ENCODE measurements at regions not wholly inside any gene's neighbourhood (a gene's known extent, or its start where the extent isn't known, plus 50 kb on each side); places are given as distances from the start of the nearest gene placed in this dataset.

DNA sequence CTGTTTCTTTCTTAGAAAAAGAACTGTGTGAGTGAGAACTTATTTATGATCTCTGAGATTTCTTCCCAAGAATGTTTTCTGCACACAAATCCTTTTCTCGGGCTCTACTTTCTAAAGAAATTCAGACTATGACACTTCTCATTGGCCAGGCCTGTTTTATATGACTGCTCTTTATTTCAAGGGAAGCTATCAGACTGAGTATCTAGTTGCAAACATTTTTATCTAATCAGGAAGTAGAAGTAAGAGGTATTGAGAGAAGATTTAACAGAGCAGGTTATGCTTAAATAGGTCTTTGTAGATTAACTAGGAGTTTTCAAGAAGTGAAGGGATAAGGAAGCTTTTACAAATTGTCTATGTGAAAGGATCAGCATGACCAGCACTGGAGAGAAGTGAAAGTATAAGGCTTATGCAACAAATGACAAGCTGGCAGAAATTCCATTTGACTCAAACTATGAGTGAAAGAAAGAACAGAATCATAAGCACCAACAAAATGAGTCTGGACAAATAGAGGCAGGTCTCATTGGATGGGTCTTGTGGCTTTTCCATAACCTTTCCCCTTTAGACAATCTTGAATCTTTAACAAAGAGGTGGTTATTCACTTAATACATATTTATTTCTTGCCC lies 71.9 kb upstream of the CHL1 start:
- peak; percentile 70 for FAIRE-seq
- DNase-seq (ENCODE audit: extremely low spot score, insufficient read length, low read depth), result no peak

DNA sequence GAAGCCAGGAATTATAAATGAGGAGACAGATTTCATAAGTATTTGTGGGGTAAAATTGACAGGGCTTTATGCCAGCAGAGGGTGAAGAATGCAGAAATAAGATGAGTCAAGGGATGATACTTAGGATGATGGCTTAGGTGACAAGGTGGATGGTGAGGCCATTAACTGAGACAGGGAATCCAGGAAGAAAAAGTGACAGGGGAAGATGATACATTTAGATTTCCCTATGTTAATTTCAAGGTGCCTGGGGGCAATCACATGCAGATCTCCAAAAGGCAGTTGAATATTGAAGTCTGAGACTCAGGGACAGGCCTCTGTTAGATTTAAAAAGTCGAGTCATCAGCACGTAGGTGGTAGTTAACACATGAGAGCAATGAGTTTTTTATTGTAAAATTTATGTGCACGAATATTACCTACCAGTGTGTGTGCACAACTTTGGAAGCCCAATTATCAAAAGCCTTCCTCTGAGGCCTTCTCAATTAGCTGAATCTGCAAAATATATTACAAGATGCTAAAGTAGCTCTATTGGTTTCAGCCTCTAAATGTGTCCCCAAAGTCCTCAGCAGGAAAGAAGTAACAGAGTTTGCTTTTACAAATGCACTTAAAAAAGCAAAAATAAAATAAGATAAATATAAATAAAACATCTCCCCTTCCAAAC lies 67.9 kb upstream of the CHL1 start:
- no peak for FAIRE-seq
- no peak for DNase-seq (ENCODE audit: extremely low spot score, insufficient read length, low read depth)

DNA sequence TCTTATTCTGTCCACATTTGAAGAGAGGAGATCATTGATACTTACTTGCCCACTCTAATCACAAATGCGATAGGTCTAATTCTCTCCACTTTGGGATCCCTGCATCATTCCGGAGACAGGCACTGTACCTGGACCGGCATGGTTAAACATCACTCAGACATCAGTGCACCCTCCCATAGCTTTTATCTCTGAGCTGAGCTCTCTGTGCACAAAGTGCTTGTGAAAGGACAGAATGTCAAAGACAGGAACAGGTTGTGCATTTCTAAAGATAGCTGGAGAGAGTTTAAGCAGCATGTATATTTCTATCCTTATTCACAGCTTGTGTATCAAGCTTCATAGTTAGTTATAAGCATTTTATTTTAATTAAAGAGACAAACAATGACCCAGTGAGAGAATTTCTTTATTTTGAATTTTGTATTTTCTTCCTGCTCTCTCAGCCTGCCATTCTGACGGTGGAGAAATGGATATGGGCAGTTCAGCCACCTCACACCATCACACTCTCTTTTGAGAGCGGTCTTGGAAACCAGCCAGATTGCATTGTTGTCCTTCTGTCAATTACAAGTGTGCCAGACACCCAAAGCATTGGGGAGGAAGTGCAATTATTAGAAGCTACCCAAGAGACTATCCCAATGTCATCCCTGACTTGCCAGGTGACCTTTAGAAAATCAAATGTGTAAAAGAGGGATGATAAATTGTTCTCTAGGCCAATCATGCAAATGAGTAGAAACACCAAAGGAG lies 65.2 kb upstream of the CHL1 start:
- FAIRE-seq, result no peak
- DNase-seq (ENCODE audit: extremely low spot score, insufficient read length, low read depth), result no peak

DNA sequence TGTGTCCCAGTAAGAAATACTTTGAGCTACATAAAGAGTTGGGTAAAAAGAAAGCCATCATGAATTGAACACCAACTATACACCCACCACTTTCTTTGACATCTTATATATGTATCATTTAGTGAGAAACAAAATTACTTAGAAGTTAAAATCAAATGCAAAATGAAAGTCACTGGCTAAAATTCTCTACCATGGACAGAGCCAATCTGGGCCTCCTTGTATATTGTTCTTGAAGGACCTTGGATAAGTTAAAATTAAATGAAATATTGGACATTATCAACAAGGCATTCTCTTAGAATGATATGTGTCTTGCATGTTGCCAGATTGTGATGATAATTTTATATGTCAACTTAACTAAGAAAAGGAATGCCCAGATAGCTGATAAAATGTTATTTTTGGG lies 64.2 kb upstream of the CHL1 start:
- no peak for DNase-seq (ENCODE audit: extremely low spot score, insufficient read length, low read depth)
- FAIRE-seq, result no peak

DNA sequence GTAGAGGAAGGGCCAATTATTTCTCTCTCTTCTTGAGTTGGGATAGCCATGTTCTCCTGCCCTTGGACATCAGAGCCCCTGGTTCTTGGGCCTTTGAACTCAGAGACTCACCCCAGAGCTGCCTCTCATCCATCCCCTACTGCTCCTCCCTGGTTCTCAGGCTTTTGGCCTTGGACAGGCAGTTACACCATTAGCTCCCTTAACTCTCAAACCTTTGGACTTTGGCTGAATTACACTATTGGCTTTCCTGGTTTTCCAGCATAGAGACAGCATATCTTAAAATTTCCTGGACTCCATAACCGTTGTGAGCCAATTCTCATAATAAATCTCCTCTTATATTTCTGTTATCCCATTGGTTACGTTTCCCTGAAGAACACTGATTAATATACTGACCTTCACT lies 63.7 kb upstream of the CHL1 start:
- FAIRE-seq, result no peak
- no peak for DNase-seq (ENCODE audit: extremely low spot score, insufficient read length, low read depth)

DNA sequence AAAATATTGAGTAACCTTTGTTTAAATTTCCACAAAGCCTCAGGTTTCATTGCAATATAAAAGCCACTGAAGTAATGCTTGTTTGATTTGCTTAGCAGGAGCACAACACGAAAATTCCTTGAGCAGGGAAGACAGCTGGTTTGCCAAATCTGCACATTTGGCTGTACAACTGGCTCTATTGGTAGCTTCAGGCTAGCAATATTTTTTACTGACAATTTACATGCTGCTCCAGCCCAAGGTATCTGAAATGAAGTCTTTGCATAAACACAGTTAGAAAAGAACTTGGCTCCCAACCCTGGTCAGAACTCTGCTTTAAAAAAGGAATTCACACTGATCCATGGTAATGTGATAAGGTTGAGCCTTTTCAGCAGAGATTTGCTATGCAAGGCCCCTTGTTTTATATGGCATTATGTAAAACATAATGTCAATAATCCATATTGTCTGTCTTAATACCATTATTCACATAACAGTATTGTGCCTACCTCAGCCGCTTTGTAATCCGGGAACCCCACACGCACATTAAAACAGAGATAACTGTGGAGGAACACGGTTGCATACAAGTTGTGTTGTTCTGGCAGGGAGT lies 55.7 kb upstream of the CHL1 start:
- FAIRE-seq (no peak), DNase-seq (ENCODE audit: extremely low spot score, insufficient read length, low read depth) (no peak)

Measured in GM18507 (cell line).